ENCODE measurements at regions not wholly inside any gene's neighbourhood (a gene's known extent, or its start where the extent isn't known, plus 50 kb on each side); places are given as distances from the start of the nearest gene placed in this dataset.

DNA sequence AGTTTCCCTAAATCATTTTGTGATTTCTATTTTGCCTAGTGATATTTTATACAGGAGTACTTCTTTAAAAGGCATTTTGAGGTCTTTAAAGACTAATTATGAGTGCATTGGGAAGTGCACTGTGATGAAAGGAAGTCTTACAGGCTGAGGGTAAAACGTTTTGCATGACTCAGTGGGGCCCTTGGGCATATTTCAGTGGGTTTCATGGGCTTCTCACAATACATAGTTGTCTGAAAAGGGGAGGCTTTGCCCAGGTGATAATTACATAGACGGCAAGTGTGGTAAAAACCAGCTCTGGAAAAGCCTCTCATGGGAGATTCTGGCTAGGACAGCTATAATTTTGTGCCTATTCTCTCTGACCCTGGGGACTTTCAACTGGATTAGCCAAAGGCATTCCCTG, 387.2 kb downstream of the ARHGEF28 start:
- Histone ChIP-seq H3K36me3 (ENCODE audit: control insufficient read depth in 2 of 4, insufficient read depth in 4 of 4, low read length in 3 of 4) (no peaks in the 10 kb centered on the region), H3K23me2 (ENCODE audit: low read depth, low read length) (no peaks in the 10 kb centered on the region; the same call in 1 of the 2 replicates), H3K4me2 (ENCODE audit: insufficient read depth in 1 of 2, low read depth in 2 of 2, low read length in 2 of 2) (no peak overlapping the region), H3K23ac (ENCODE audit: insufficient read length) (no peak overlapping the region), H2BK15ac (ENCODE audit: low read length) (no peak overlapping the region), H3K18ac (ENCODE audit: extremely low read depth, low read length) (no peak overlapping the region), H3K27ac (ENCODE audit: low read depth, low read length) (no peak overlapping the region), H3K4me1 (replicated peaks in 1 of 4; ENCODE audit: control insufficient read depth in 3 of 4, insufficient read depth in 4 of 4, low read length in 3 of 4) (no peaks in the 10 kb centered on the region), H4K91ac (replicated peaks; ENCODE audit: insufficient read length, low read length) (no peak overlapping the region), H3K9ac (replicated peaks in 1 of 4; ENCODE audit: extremely low read depth in 1 of 4, low read depth in 3 of 4, low read length in 3 of 4) (no peak overlapping the region), H3K56ac (replicated peaks; ENCODE audit: insufficient read length, low read depth, low read length) (no peak overlapping the region), H2BK12ac (ENCODE audit: low read depth, low read length) (no peak overlapping the region), H3K9me3 (ENCODE audit: insufficient read depth in 2 of 2, low read depth in 1 of 2, low read length in 1 of 2) (no peaks in the 10 kb centered on the region), H4K5ac (ENCODE audit: insufficient read length, low read depth, low read length) (no peak overlapping the region), H3K4me3 (ENCODE audit: extremely low read depth in 1 of 4, insufficient read depth in 2 of 4, low read depth in 3 of 4, low read length in 4 of 4) (no peak overlapping the region), H3K27me3 (replicated peaks in 1 of 4; ENCODE audit: control insufficient read depth in 3 of 4, extremely low read depth in 1 of 4, insufficient read depth in 3 of 4, low read length in 3 of 4) (no peaks in the 10 kb centered on the region), H2AK5ac (ENCODE audit: low read depth, low read length) (no peak overlapping the region), H3K4ac (replicated peaks; ENCODE audit: insufficient read length, low read depth, low read length) (no peak overlapping the region), H3K14ac (ENCODE audit: insufficient read length) (no peak overlapping the region), H2BK20ac (ENCODE audit: low read length) (no peak overlapping the region), H2AFZ (ENCODE audit: low read length) (no peak overlapping the region), H2BK120ac (replicated peaks; ENCODE audit: low read depth, low read length) (no peak overlapping the region), H4K20me1 (replicated peaks in 1 of 2; ENCODE audit: control insufficient read depth in 1 of 2, insufficient read depth in 2 of 2, low read length in 2 of 2) (no peaks in the 10 kb centered on the region), H3K79me1 (ENCODE audit: low read depth, low read length) (no peaks in the 10 kb centered on the region), H2BK5ac (ENCODE audit: low read depth, low read length) (no peak overlapping the region), H3K79me2 (ENCODE audit: control insufficient read depth in 1 of 2, insufficient read depth in 2 of 2, low read length in 2 of 2) (no peaks in the 10 kb centered on the region), H4K8ac (ENCODE audit: extremely low read depth, insufficient read depth, low read length) (no peak overlapping the region)
- ChIA-PET CTCF (ENCODE audit: partially characterized antibody) (interaction anchor here (1.0 to 1.2 kb wide), 4 partner anchors 12 to 68 kb away, joined by 4 to 5 read pairs (median 4); no protein-coding TSS in a partner anchor), POLR2A (ENCODE audit: partially characterized antibody) (no interaction called here)
- DNase-seq (ENCODE audit: low read depth in 1 of 2, low spot score in 2 of 2) = no peak
- 80% methylated on average over 2 of the region's 2 CpGs; no CpG with 5 or more reads in 1 of the 2 experiments for WGBS, 2 experiments (ENCODE audit: extremely low coverage in 1 of 2, insufficient coverage in 1 of 2, insufficient read length in 1 of 2, insufficient replicate concordance in 2 of 2, low coverage in 1 of 2, low lambda C conversion rate in 2 of 2, missing lambda C conversion rate in 1 of 2)
- FAIRE-seq = no peak
- TF ChIP-seq CHD1 (IDR thresholded peaks at IDR 0.05; ENCODE audit: low read depth, low read length) = no peak
- TF ChIP-seq CTCF (IDR thresholded peaks at IDR 0.05; ENCODE audit: control extremely low read depth in 1 of 3, insufficient read depth in 1 of 3, low read depth in 1 of 3, low read length in 3 of 3) = no peak
- TF ChIP-seq ATF2 (IDR thresholded peaks at IDR 0.05; ENCODE audit: low read length) = no peak
- no peak for TF ChIP-seq BRCA1 (IDR thresholded peaks at IDR 0.05; ENCODE audit: low read depth, low read length)
- no peak for TF ChIP-seq ASH2L (IDR thresholded peaks at IDR 0.05; ENCODE audit: low read length)
- TF ChIP-seq SP1 (IDR thresholded peaks at IDR 0.05; ENCODE audit: low read depth, low read length) = no peak
- no peak for TF ChIP-seq HDAC6 (IDR thresholded peaks at IDR 0.05; ENCODE audit: low read depth, low read length)
- no peak for TF ChIP-seq JUND (IDR thresholded peaks at IDR 0.05; ENCODE audit: low read length)
- TF ChIP-seq EZH2 (IDR thresholded peaks at IDR 0.05; ENCODE audit: low read depth, low read length, severe bottlenecking) = no peak
